DOHH2 (cell line): ENCODE measurements at regions not wholly inside any gene's neighbourhood (a gene's known extent, or its start where the extent isn't known, plus 50 kb on each side); places are given as distances from the start of the nearest gene placed in this dataset.
"Not testable (repeated sequence)": the region's sequence is repeated elsewhere in the genome, so short reads cannot be mapped to it uniquely, and the experiment has no call there.

ENCODE experiments used
- H3F3A ChIP-seq: fragments of 200-600 bp; sonication (generic), shearing (Covaris generic); 2 replicates; pipeline ENCODE4 v1.6.0; 2016; ENCODE audit warnings: antibody characterized with exemption, mild to moderate bottlenecking; ENCODE audit not compliant: control insufficient read depth, insufficient read depth
- H3K27ac ChIP-seq: fragments of 200-600 bp; sonication (generic); 2 replicates; pipeline ENCODE4 v1.5.1; 2014; ENCODE audit warnings: low read depth, mild to moderate bottlenecking, low read length, moderate library complexity
- H3K27me3 ChIP-seq: fragments of 200-600 bp; sonication (generic); 2 replicates; pipeline ENCODE4 v1.6.1; 2014; ENCODE audit warnings: mild to moderate bottlenecking, low read length, mixed read lengths; ENCODE audit not compliant: control insufficient read depth
- H3K36me3 ChIP-seq: fragments of 200-600 bp; sonication (generic); 2 replicates; pipeline ENCODE4 v1.6.1; 2014; ENCODE audit warnings: mild to moderate bottlenecking, low read length, moderate library complexity, mixed read lengths; ENCODE audit not compliant: control insufficient read depth
- H3K4me1 ChIP-seq: fragments of 200-600 bp; sonication (generic); 2 replicates; pipeline ENCODE4 v1.6.1; 2014; ENCODE audit warnings: mild to moderate bottlenecking, low read length, mixed read lengths; ENCODE audit not compliant: control insufficient read depth
- H3K4me2 ChIP-seq: fragments of 200-600 bp; sonication (generic); 2 replicates; pipeline ENCODE4 v1.6.0; 2014; ENCODE audit warnings: mild to moderate bottlenecking, low read length, moderate library complexity
- H3K4me3 ChIP-seq: fragments of 200-600 bp; sonication (generic); 2 replicates; pipeline ENCODE4 v1.5.1; 2014; ENCODE audit warnings: mild to moderate bottlenecking, low read length, mixed read lengths
- H3K79me2 ChIP-seq: fragments of 200-600 bp; sonication (generic); 2 replicates; pipeline ENCODE4 v1.6.1; 2014; ENCODE audit warnings: mild to moderate bottlenecking, low read length, mixed read lengths; ENCODE audit not compliant: control insufficient read depth
- H3K9me2 ChIP-seq: fragments of 200-600 bp; sonication (generic); replicated peaks from 2 replicates; pipeline ENCODE4 v1.6.1; 2014; ENCODE audit warnings: mild to moderate bottlenecking, low read length, mixed read lengths; ENCODE audit not compliant: control insufficient read depth
- H3K9me3 ChIP-seq: fragments of 200-600 bp; sonication (generic); 2 replicates; pipeline ENCODE4 v1.6.1; 2014; ENCODE audit warnings: antibody characterized with exemption, low read length, mixed read lengths; ENCODE audit not compliant: control insufficient read depth, insufficient read depth
- H4K20me1 ChIP-seq: fragments of 200-600 bp; sonication (generic); 2 replicates; pipeline ENCODE4 v1.6.0; 2014; ENCODE audit warnings: low read depth, mild to moderate bottlenecking, antibody characterized with exemption, low read length, moderate library complexity; ENCODE audit not compliant: control insufficient read depth, insufficient read depth
- CTCF ChIP-seq: fragments of 200-600 bp; sonication (generic); IDR thresholded peaks from one replicate; pipeline ENCODE4 v1.5.1; 2014; ENCODE audit warnings: antibody characterized with exemption, mild to moderate bottlenecking, low read depth, low read length; ENCODE audit not compliant: poor library complexity, severe bottlenecking
- EZH2phosphoT487 ChIP-seq: fragments of 200-600 bp; sonication (generic); IDR thresholded peaks from 2 replicates; pipeline ENCODE4 v1.6.1; 2017; ENCODE audit warnings: borderline replicate concordance, mild to moderate bottlenecking, antibody characterized with exemption, low read length, moderate library complexity, mixed read lengths

GRCh38 chr5:82538339-82539034, 260.3 kb upstream of the RPS23 start:
- H3K36me3 ChIP-seq = no peaks in the 10 kb centered on the region
- no peak for TF ChIP-seq EZH2phosphoT487
- no peak for TF ChIP-seq CTCF
- H3K27ac ChIP-seq = no peak overlapping the region
- H3K4me3 ChIP-seq = no peak overlapping the region
- H3K27me3 ChIP-seq = no peaks in the 10 kb centered on the region
- H3K4me2 ChIP-seq = no peak overlapping the region
- no peaks in the 10 kb centered on the region for H3K9me3 ChIP-seq
- H4K20me1 ChIP-seq = no peaks in the 10 kb centered on the region
- H3F3A ChIP-seq = no peaks in the 10 kb centered on the region
- H3K79me2 ChIP-seq = no peaks in the 10 kb centered on the region
- no peaks in the 10 kb centered on the region for H3K9me2 ChIP-seq
- H3K4me1 ChIP-seq = no peaks in the 10 kb centered on the region

GRCh38 chr5:82537687-82538306, 259.6 kb upstream of the RPS23 start:
- H3K36me3 ChIP-seq = no peaks in the 10 kb centered on the region
- no peak for TF ChIP-seq EZH2phosphoT487
- no peak for TF ChIP-seq CTCF
- no peaks in the 10 kb centered on the region for H3K79me2 ChIP-seq
- H3K27me3 ChIP-seq = no peaks in the 10 kb centered on the region
- no peak overlapping the region for H3K27ac ChIP-seq
- H3K9me2 ChIP-seq = no peaks in the 10 kb centered on the region
- no peaks in the 10 kb centered on the region for H3K9me3 ChIP-seq
- H3F3A ChIP-seq = no peaks in the 10 kb centered on the region
- H3K4me2 ChIP-seq = no peak overlapping the region
- no peak overlapping the region for H3K4me3 ChIP-seq
- no peaks in the 10 kb centered on the region for H4K20me1 ChIP-seq
- no peaks in the 10 kb centered on the region for H3K4me1 ChIP-seq

GRCh38 chr5:82534986-82535385, 256.8 kb upstream of the RPS23 start:
- Histone ChIP-seq H3K4me3 (no peak overlapping the region), H3K27me3 (no peaks in the 10 kb centered on the region), H3K4me1 (no peaks in the 10 kb centered on the region), H3K9me3 (no peaks in the 10 kb centered on the region), H3K36me3 (no peaks in the 10 kb centered on the region), H3K27ac (no peak overlapping the region), H3K79me2 (no peaks in the 10 kb centered on the region), H3K4me2 (no peak overlapping the region), H3K9me2 (no peaks in the 10 kb centered on the region), H3F3A (no peaks in the 10 kb centered on the region), H4K20me1 (no peaks in the 10 kb centered on the region)
- TF ChIP-seq CTCF = no peak

- H3K79me2 ChIP-seq, H3K4me1 ChIP-seq, H3K27ac ChIP-seq, H3K27me3 ChIP-seq, H3K36me3 ChIP-seq, H3K9me2 ChIP-seq, H3F3A ChIP-seq, H3K4me3 ChIP-seq, H3K4me2 ChIP-seq, H3K9me3 ChIP-seq, H4K20me1 ChIP-seq: not testable (repeated sequence)
Observed at GRCh38 chr5:82532075-82532474, 253.9 kb upstream of the RPS23 start.
